ENCODE measurements at regions not wholly inside any gene's neighbourhood (a gene's known extent, or its start where the extent isn't known, plus 50 kb on each side); places are given as distances from the start of the nearest gene placed in this dataset.
"Not testable (repeated sequence)": the region's sequence is repeated elsewhere in the genome, so short reads cannot be mapped to it uniquely, and the experiment has no call there.

- no peak for DNase-seq (ENCODE audit: low spot score)
Measured at GRCh38 chr7:110397927-110398660, 692.8 kb upstream of the LRRN3 start.

- no peak for DNase-seq (ENCODE audit: low spot score)
Measured at GRCh38 chr7:110399421-110399820, 691.5 kb upstream of the LRRN3 start.

- no peak for DNase-seq (ENCODE audit: low spot score)
Measured at GRCh38 chr7:110400411-110400810, 690.5 kb upstream of the LRRN3 start.

- DNase-seq (ENCODE audit: low spot score) = no peak
Measured at GRCh38 chr7:110407242-110407641, 683.7 kb upstream of the LRRN3 start.

- DNase-seq (ENCODE audit: low spot score) = no peak
Measured at GRCh38 chr7:110407706-110408105, 683.2 kb upstream of the LRRN3 start.

GRCh38 chr7:110412614-110413013, 678.3 kb upstream of the LRRN3 start:
- DNase-seq (ENCODE audit: low spot score) = no peak

- no peak for DNase-seq (ENCODE audit: low spot score)
Measured at GRCh38 chr7:110413038-110413437, 677.9 kb upstream of the LRRN3 start.

GRCh38 chr7:110417611-110418010, 673.3 kb upstream of the LRRN3 start:
- DNase-seq (ENCODE audit: low spot score) = no peak

- DNase-seq (ENCODE audit: low spot score) = no peak
Measured at GRCh38 chr7:110418659-110419280, 672.2 kb upstream of the LRRN3 start.

GRCh38 chr7:110420788-110421187, 670.1 kb upstream of the LRRN3 start:
- no peak for DNase-seq (ENCODE audit: low spot score)

GRCh38 chr7:110421490-110422241, 669.3 kb upstream of the LRRN3 start:
- DNase-seq (ENCODE audit: low spot score) = no peak

GRCh38 chr7:110432061-110432553, 658.8 kb upstream of the LRRN3 start:
- no peak for DNase-seq (ENCODE audit: low spot score)

- DNase-seq (ENCODE audit: low spot score) = not testable (repeated sequence)
Measured at GRCh38 chr7:110438926-110439325, 652.0 kb upstream of the LRRN3 start.

- no peak for DNase-seq (ENCODE audit: low spot score)
Measured at GRCh38 chr7:110442381-110442837, 648.5 kb upstream of the LRRN3 start.

- no peak for DNase-seq (ENCODE audit: low spot score)
Measured at GRCh38 chr7:110446658-110447057, 644.3 kb upstream of the LRRN3 start.

GRCh38 chr7:110448918-110449317, 642.0 kb upstream of the LRRN3 start:
- DNase-seq (ENCODE audit: low spot score) = peak; percentile 29

- no peak for DNase-seq (ENCODE audit: low spot score)
Measured at GRCh38 chr7:110454713-110455112, 636.2 kb upstream of the LRRN3 start.

GRCh38 chr7:110461621-110462020, 629.3 kb upstream of the LRRN3 start:
- no peak for DNase-seq (ENCODE audit: low spot score)

GRCh38 chr7:110470420-110470819, 620.5 kb upstream of the LRRN3 start:
- no peak for DNase-seq (ENCODE audit: low spot score)

GRCh38 chr7:110472419-110472818, 618.5 kb upstream of the LRRN3 start:
- DNase-seq (ENCODE audit: low spot score) = not testable (repeated sequence)

GRCh38 chr7:110480964-110481363, 610.0 kb upstream of the LRRN3 start:
- DNase-seq (ENCODE audit: low spot score) = no peak

- DNase-seq (ENCODE audit: low spot score) = no peak
Measured at GRCh38 chr7:110483553-110483952, 607.4 kb upstream of the LRRN3 start.

- no peak for DNase-seq (ENCODE audit: low spot score)
Measured at GRCh38 chr7:110484356-110484755, 606.6 kb upstream of the LRRN3 start.

Measured in globus pallidus (tissue), 1 donor.